Thymus (tissue), 11 donors: ENCODE measurements at regions not wholly inside any gene's neighbourhood (a gene's known extent, or its start where the extent isn't known, plus 50 kb on each side); places are given as distances from the start of the nearest gene placed in this dataset.

Experiments
- DNase-seq, 9 donors: peaks; one replicate each; pipeline ENCODE4 v3.0.0-alpha.2; 2013; ENCODE audit warnings: low spot score in 9 of 9, low read depth in 6 of 9, missing footprints in 1 of 9
- H3K27ac ChIP-seq, 2 donors: one replicate each; pipeline ENCODE4 v1.5.1; 2013; ENCODE audit warnings: control low read depth in 1 of 2, low read depth in 1 of 2, low read length in 1 of 2, mild to moderate bottlenecking in 1 of 2, moderate library complexity in 1 of 2
- H3K27me3 ChIP-seq, 2 donors: one replicate each; pipeline ENCODE4 v1.5.1; 2013; ENCODE audit warnings: low read length in 1 of 2; ENCODE audit not compliant: control insufficient read depth in 2 of 2, insufficient read depth in 1 of 2
- H3K36me3 ChIP-seq, 2 donors: one replicate each; pipeline ENCODE4 v1.5.1; 2013; ENCODE audit warnings: low read length in 1 of 2, mild to moderate bottlenecking in 1 of 2, moderate library complexity in 1 of 2; ENCODE audit not compliant: control insufficient read depth in 2 of 2, insufficient read depth in 2 of 2
- H3K4me1 ChIP-seq, 2 donors: one replicate each; pipeline ENCODE4 v1.5.1; 2013; ENCODE audit warnings: low read length in 2 of 2; ENCODE audit not compliant: control insufficient read depth in 2 of 2, insufficient read depth in 2 of 2
- H3K4me3 ChIP-seq, 2 donors: one replicate each; pipeline ENCODE4 v1.5.1; 2013; ENCODE audit warnings: low read length in 2 of 2, control low read depth in 1 of 2, mild to moderate bottlenecking in 1 of 2
- H3K9me3 ChIP-seq, 2 donors: one replicate each; pipeline ENCODE4 v1.5.1; 2013; ENCODE audit warnings: low read length in 1 of 2, mild to moderate bottlenecking in 1 of 2; ENCODE audit not compliant: control insufficient read depth in 2 of 2, insufficient read depth in 1 of 2
- WGBS: extraction: QIAGEN DNeasy Blood & Tissue Kit; methylation state at CpG from one replicate; pipeline ENCODE4 v1.1.7; 2013; 5-methylcytosine and 5-hydroxymethylcytosine counted together
- donor health status: healthy.

- no peaks in the 10 kb centered on the region for H3K4me1 ChIP-seq
- WGBS: 74% methylated on average over 7 of the region's 7 CpGs
- H3K9me3 ChIP-seq: no peaks in the 10 kb centered on the region
- H3K4me3 ChIP-seq: no peak overlapping the region
- no peaks in the 10 kb centered on the region for H3K27me3 ChIP-seq
- no peak for DNase-seq
- H3K27ac ChIP-seq: no peak overlapping the region
- no peaks in the 10 kb centered on the region for H3K36me3 ChIP-seq
Observed at GRCh38 chr2:156125018-156125417, 207.5 kb downstream of the NR4A2 start.

DNA sequence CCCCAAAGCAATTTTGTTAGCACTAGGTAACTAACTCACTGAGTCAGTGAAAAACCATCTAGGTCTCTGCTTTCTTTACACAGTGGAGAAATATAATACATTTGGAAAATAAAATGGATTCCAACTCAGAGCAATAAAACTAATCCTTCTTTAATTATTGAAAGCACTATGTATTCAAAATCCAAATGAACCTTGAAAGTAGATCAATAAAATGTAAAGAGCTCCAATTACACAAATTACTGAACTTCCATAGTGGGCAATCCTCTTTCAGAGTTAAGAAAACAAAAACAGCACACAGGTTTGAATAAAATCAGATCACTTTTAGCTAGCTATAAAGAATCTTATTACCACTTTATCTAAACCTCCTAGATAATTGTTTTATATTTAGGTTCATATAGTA is 208.1 kb downstream of the NR4A2 start:
- Histone ChIP-seq H3K4me3 (no peak overlapping the region), H3K27me3 (no peaks in the 10 kb centered on the region), H3K4me1 (no peaks in the 10 kb centered on the region), H3K9me3 (no peaks in the 10 kb centered on the region), H3K27ac (no peak overlapping the region), H3K36me3 (no peaks in the 10 kb centered on the region)
- no peak for DNase-seq

DNA sequence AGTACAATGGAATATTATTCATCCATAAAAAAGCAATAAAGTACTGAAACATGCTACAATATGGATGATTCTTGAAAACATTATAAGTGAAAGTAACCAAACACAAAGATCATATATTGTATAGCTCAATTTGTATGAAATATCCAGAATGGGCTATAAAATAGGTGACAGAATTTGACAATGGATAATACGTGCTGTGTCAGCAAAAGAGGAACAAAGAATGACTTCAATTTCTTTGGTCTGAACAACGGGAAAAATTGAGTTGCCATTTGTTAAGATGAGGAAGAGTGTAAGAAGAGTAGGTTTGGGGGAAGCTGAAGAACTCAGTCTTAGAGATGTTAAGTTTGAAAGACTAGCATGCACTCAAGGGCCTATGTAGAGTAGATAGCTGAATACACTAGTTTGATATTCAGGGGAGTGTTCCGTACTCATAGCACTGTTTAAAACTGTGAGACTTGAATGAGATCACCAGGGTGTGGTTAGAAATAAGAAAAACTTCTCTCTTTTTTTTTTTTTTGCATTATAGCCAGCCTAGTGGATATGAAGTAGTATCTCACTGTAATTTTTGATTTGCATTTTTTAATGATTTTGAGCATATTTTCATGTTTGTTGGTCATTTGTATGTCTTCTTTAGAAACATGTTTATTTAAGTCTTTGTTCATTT is 213.6 kb downstream of the NR4A2 start:
- Histone ChIP-seq H3K36me3 (no peaks in the 10 kb centered on the region), H3K27ac (no peak overlapping the region), H3K9me3 (no peaks in the 10 kb centered on the region), H3K27me3 (no peaks in the 10 kb centered on the region), H3K4me3 (no peak overlapping the region), H3K4me1 (no peaks in the 10 kb centered on the region)
- no peak for DNase-seq
- WGBS: 94% methylated on average over 3 of the region's 3 CpGs

GRCh38 chr2:156116113-156116512 is 216.4 kb downstream of the NR4A2 start:
- 84% methylated on average over 2 of the region's 2 CpGs for WGBS
- no peak for DNase-seq
- no peaks in the 10 kb centered on the region for H3K27me3 ChIP-seq
- no peak overlapping the region for H3K4me3 ChIP-seq
- no peaks in the 10 kb centered on the region for H3K9me3 ChIP-seq
- no peaks in the 10 kb centered on the region for H3K36me3 ChIP-seq
- H3K27ac ChIP-seq: no peak overlapping the region
- H3K4me1 ChIP-seq: no peaks in the 10 kb centered on the region

GRCh38 chr2:156115338-156115737 is 217.2 kb downstream of the NR4A2 start:
- Histone ChIP-seq H3K36me3 (no peaks in the 10 kb centered on the region), H3K9me3 (no peaks in the 10 kb centered on the region), H3K4me1 (no peaks in the 10 kb centered on the region), H3K27ac (no peak overlapping the region), H3K4me3 (no peak overlapping the region), H3K27me3 (no peaks in the 10 kb centered on the region)
- DNase-seq: no peak
- WGBS: 93% methylated on average over 3 of the region's 3 CpGs

DNA sequence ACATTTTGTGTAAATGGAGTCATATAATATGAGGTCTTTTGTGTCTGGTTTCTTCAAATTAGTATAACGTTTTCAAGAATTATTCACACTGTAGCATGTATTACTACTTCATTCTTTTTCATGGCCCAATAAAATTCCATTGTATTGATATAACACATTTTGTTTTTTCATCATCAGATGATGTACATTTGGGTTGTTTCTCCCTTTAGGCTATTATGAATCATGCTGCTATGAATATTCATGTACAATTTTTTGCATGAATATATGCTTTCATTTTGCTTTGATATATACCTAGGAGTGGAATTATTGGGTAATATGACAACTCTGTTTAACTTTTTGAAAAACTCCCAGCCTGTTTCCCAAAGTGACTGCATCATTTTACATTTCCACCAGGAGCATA is 220.2 kb downstream of the NR4A2 start:
- Histone ChIP-seq H3K27me3 (no peaks in the 10 kb centered on the region), H3K9me3 (no peaks in the 10 kb centered on the region), H3K4me1 (no peaks in the 10 kb centered on the region), H3K36me3 (no peaks in the 10 kb centered on the region), H3K4me3 (no peak overlapping the region), H3K27ac (no peak overlapping the region)
- WGBS: 93% methylated on average over 1 of the region's 1 CpG
- DNase-seq: no peak

GRCh38 chr2:156110890-156111289 is 221.6 kb downstream of the NR4A2 start:
- Histone ChIP-seq H3K9me3 (no peaks in the 10 kb centered on the region), H3K4me3 (no peak overlapping the region), H3K4me1 (no peaks in the 10 kb centered on the region), H3K27ac (no peak overlapping the region), H3K27me3 (no peaks in the 10 kb centered on the region), H3K36me3 (no peaks in the 10 kb centered on the region)
- no peak for DNase-seq
- 45% methylated on average over 2 of the region's 2 CpGs for WGBS

DNA sequence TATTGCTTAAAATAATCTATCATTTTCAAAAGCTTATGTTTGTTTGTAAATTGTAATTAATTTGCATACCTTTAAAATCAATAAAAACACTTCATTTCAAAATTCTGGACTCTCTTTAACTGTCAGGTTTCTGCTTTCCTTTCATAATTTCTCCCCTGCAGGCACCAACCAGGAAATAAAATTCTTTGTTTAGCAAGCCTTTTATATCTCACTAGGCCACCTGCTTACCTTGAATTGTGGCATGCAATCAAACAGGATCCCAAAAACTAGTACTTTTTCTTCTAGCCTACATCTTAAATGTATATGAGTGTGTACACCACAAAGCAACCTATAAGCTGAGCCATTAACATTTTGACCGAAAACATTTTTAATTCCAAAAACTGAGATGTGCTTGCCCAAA is 233.1 kb downstream of the NR4A2 start:
- Histone ChIP-seq H3K27me3 (no peaks in the 10 kb centered on the region), H3K4me1 (no peaks in the 10 kb centered on the region), H3K36me3 (no peaks in the 10 kb centered on the region), H3K9me3 (no peaks in the 10 kb centered on the region), H3K27ac (no peak overlapping the region), H3K4me3 (no peak overlapping the region)
- 95% methylated on average over 1 of the region's 1 CpG for WGBS
- DNase-seq: no peak

- Histone ChIP-seq H3K36me3 (no peaks in the 10 kb centered on the region), H3K4me1 (no peaks in the 10 kb centered on the region), H3K27me3 (no peaks in the 10 kb centered on the region), H3K9me3 (no peaks in the 10 kb centered on the region), H3K4me3 (no peak overlapping the region), H3K27ac (no peak overlapping the region)
- no peak for DNase-seq
- 91% methylated on average over 2 of the region's 2 CpGs for WGBS
Observed at GRCh38 chr2:156098506-156098905, 234.0 kb downstream of the NR4A2 start.

GRCh38 chr2:156088587-156088986 is 243.9 kb downstream of the NR4A2 start:
- H3K27ac ChIP-seq: no peak overlapping the region
- WGBS: 91% methylated on average over 5 of the region's 5 CpGs
- H3K4me1 ChIP-seq: no peaks in the 10 kb centered on the region
- no peaks in the 10 kb centered on the region for H3K36me3 ChIP-seq
- peaks cover 0 to 7% of the 10 kb centered on the region in 2 donors for H3K9me3 ChIP-seq
- H3K4me3 ChIP-seq: no peak overlapping the region
- DNase-seq: no peak
- no peaks in the 10 kb centered on the region for H3K27me3 ChIP-seq
